Testis (tissue), 2 donors: ENCODE measurements at regions not wholly inside any gene's neighbourhood (a gene's known extent, or its start where the extent isn't known, plus 50 kb on each side); places are given as distances from the start of the nearest gene placed in this dataset.

Experiments
- CTCF ChIP-seq, 3 experiments: fragments of 450-650 bp in 2 of 3; fragments of 200-600 bp in 1 of 3; sonication (generic) in 1 of 3; IDR thresholded peaks; one replicate each; pipeline ENCODE4 v1.5.1; 2016 to 2019; ENCODE audit warnings: antibody characterized with exemption in 3 of 3, mild to moderate bottlenecking in 2 of 3, moderate library complexity in 1 of 3
- POLR2A ChIP-seq: fragments of 450-650 bp; IDR thresholded peaks from one replicate; pipeline ENCODE4 v1.6.1; 2017; ENCODE audit warnings: antibody characterized with exemption, mild to moderate bottlenecking, moderate library complexity

- TF ChIP-seq CTCF (IDR thresholded peaks at IDR 0.05) (no peak), POLR2A (no peak)
Measured at GRCh38 chr7:88399036-88399435, 92.3 kb upstream of the STEAP4 start.
